ENCODE measurements at regions not wholly inside any gene's neighbourhood (a gene's known extent, or its start where the extent isn't known, plus 50 kb on each side); places are given as distances from the start of the nearest gene placed in this dataset.

GRCh38 chr5:161212123-161212712, 334.3 kb downstream of the GABRB2 start (continued):
- TF ChIP-seq CTCF (IDR thresholded peaks at IDR 0.05), result no peak

- Histone ChIP-seq H4K20me1 (ENCODE audit: insufficient read depth) (no peaks in the 10 kb centered on the region), H3K36me3 (replicated peaks in 1 of 2; ENCODE audit: control insufficient read depth in 1 of 2, insufficient read depth in 2 of 2, low read length in 1 of 2) (no peaks in the 10 kb centered on the region), H3K79me2 (ENCODE audit: insufficient read depth) (no peaks in the 10 kb centered on the region), H3K4me3 (ENCODE audit: low read depth in 2 of 2, low read length in 1 of 2) (no peak overlapping the region), H3K4me2 (no peak overlapping the region), H3F3A (replicated peaks; ENCODE audit: insufficient read depth) (no peaks in the 10 kb centered on the region), H3K27ac (ENCODE audit: low read depth in 2 of 2, low read length in 1 of 2) (no peak overlapping the region), H3K9ac (no peak overlapping the region), H3K4me1 (ENCODE audit: control insufficient read depth in 1 of 2, insufficient read depth in 2 of 2, low read depth in 1 of 2, low read length in 1 of 2) (no peaks in the 10 kb centered on the region), H3K27me3 (ENCODE audit: insufficient read depth) (no peaks in the 10 kb centered on the region), H2AFZ (ENCODE audit: low read depth) (no peak overlapping the region), H3K9me3 (no peaks in the 10 kb centered on the region), H3K9me2 (no peaks in the 10 kb centered on the region)
- TF ChIP-seq RXRA (IDR thresholded peaks at IDR 0.05; ENCODE audit: borderline replicate concordance, low read depth) (no peak), TEAD4 (IDR thresholded peaks at IDR 0.05; ENCODE audit: borderline replicate concordance, insufficient read depth) (no peak), FOSL2 (IDR thresholded peaks at IDR 0.05; ENCODE audit: borderline replicate concordance, low read depth) (no peak), RAD21 (IDR thresholded peaks at IDR 0.05; ENCODE audit: low read length) (no peak), GATA2 (CRISPR knock-in tag; IDR thresholded peaks at IDR 0.05) (no peak), PBX3 (IDR thresholded peaks at IDR 0.05) (no peak), RFX5 (IDR thresholded peaks at IDR 0.05; ENCODE audit: low read length) (no peak), MAX (IDR thresholded peaks at IDR 0.05; ENCODE audit: low read depth) (no peak), TAF1 (IDR thresholded peaks at IDR 0.05; ENCODE audit: borderline replicate concordance, low read depth, low read length) (no peak), ZBTB33 (IDR thresholded peaks at IDR 0.05; ENCODE audit: borderline replicate concordance, low read depth) (no peak), GABPA (IDR thresholded peaks at IDR 0.05; ENCODE audit: low read depth) (no peak), MEF2A (IDR thresholded peaks at IDR 0.05; ENCODE audit: borderline replicate concordance, low read depth) (no peak), FOXM1 (IDR thresholded peaks at IDR 0.05; ENCODE audit: low read depth) (no peak), MXI1 (IDR thresholded peaks at IDR 0.05; ENCODE audit: low read depth, low read length) (no peak), SMC3 (IDR thresholded peaks at IDR 0.05; ENCODE audit: low read depth, low read length) (no peak)
- DNase-seq, result no peak
- POLR2A ChIA-PET, result no interaction called here
- CTCF ChIA-PET, result interaction anchor here (0.6 kb wide), 1 partner anchor 36 kb away, joined by 3 read pairs; no protein-coding TSS in a partner anchor
These were observed 345.0 kb downstream of the GABRB2 start for GRCh38 chr5:161201558-161201957.

Measured in SK-N-SH (cell line).